ENCODE measurements at regions not wholly inside any gene's neighbourhood (a gene's known extent, or its start where the extent isn't known, plus 50 kb on each side); places are given as distances from the start of the nearest gene placed in this dataset.

GRCh38 chr7:106480161-106480579 lies 180.8 kb downstream of the CCDC71L start:
- DNase-seq, result no peak

GRCh38 chr7:106476751-106477150 lies 184.2 kb downstream of the CCDC71L start:
- DNase-seq, result no peak

- DNase-seq, result no peak
These were observed 188.0 kb upstream of the NAMPT start for GRCh38 chr7:106472741-106473140.

- no peak for DNase-seq
These were observed 187.1 kb upstream of the NAMPT start for GRCh38 chr7:106471686-106472440.

GRCh38 chr7:106471021-106471420 lies 186.2 kb upstream of the NAMPT start:
- DNase-seq, result no peak

- no peak for DNase-seq
These were observed 182.1 kb upstream of the NAMPT start for GRCh38 chr7:106466867-106467266.

- no peak for DNase-seq
These were observed 181.1 kb upstream of the NAMPT start for GRCh38 chr7:106465704-106466468.

- no peak for DNase-seq
These were observed 179.9 kb upstream of the NAMPT start for GRCh38 chr7:106464651-106465050.

GRCh38 chr7:106463851-106464611 lies 179.2 kb upstream of the NAMPT start:
- DNase-seq, result no peak

- no peak for DNase-seq
These were observed 178.2 kb upstream of the NAMPT start for GRCh38 chr7:106462914-106463482.

- DNase-seq, result no peak
These were observed 177.6 kb upstream of the NAMPT start for GRCh38 chr7:106462365-106462859.

- DNase-seq, result no peak
These were observed 176.0 kb upstream of the NAMPT start for GRCh38 chr7:106460792-106461254.

- no peak for DNase-seq
These were observed 174.8 kb upstream of the NAMPT start for GRCh38 chr7:106459397-106460072.

GRCh38 chr7:106457678-106458077 lies 172.9 kb upstream of the NAMPT start:
- DNase-seq, result no peak

- no peak for DNase-seq
These were observed 171.5 kb upstream of the NAMPT start for GRCh38 chr7:106456329-106456728.

GRCh38 chr7:106452031-106452851 lies 167.5 kb upstream of the NAMPT start:
- DNase-seq, result no peak

- no peak for DNase-seq
These were observed 166.4 kb upstream of the NAMPT start for GRCh38 chr7:106451171-106451570.

- DNase-seq, result no peak
These were observed 165.9 kb upstream of the NAMPT start for GRCh38 chr7:106450716-106451115.

- DNase-seq, result no peak
These were observed 164.4 kb upstream of the NAMPT start for GRCh38 chr7:106448992-106449859.

GRCh38 chr7:106448346-106448991 lies 163.7 kb upstream of the NAMPT start:
- DNase-seq, result no peak

All from NCI-H187 treated with DMSO at 0.1 percent for 48 hours (cell line).